Stimulated activated CD4-positive, alpha-beta T cell treated with anti-CD3 and anti-CD28 coated beads, Interleukin-15, amount 100 ng/mL, for 24 hours (primary cell): ENCODE measurements at regions not wholly inside any gene's neighbourhood (a gene's known extent, or its start where the extent isn't known, plus 50 kb on each side); places are given as distances from the start of the nearest gene placed in this dataset.

ENCODE experiments used
- DNase-seq: peaks from one replicate; pipeline ENCODE4 v3.0.0-alpha.2; 2020

GRCh38 chr16:66133643-66134338 is 232.7 kb upstream of the CDH5 start:
- DNase-seq, result no peak

GRCh38 chr16:66131895-66132294 is 234.6 kb upstream of the CDH5 start:
- no peak for DNase-seq

- DNase-seq, result no peak
These were observed 235.2 kb upstream of the CDH5 start for GRCh38 chr16:66131156-66131807.

GRCh38 chr16:66130296-66130905 is 236.1 kb upstream of the CDH5 start:
- no peak for DNase-seq

GRCh38 chr16:66129196-66129595 is 237.3 kb upstream of the CDH5 start:
- no peak for DNase-seq

- DNase-seq, result no peak
These were observed 238.1 kb upstream of the CDH5 start for GRCh38 chr16:66128371-66128770.

GRCh38 chr16:66127459-66128370 is 238.8 kb upstream of the CDH5 start:
- no peak for DNase-seq

- no peak for DNase-seq
These were observed 245.0 kb upstream of the CDH5 start for GRCh38 chr16:66121466-66121865.

- DNase-seq, result no peak
These were observed 245.8 kb upstream of the CDH5 start for GRCh38 chr16:66120656-66121055.

- DNase-seq, result no peak
These were observed 250.1 kb upstream of the CDH5 start for GRCh38 chr16:66116163-66117002.

- DNase-seq, result no peak
These were observed 251.1 kb upstream of the CDH5 start for GRCh38 chr16:66115373-66115772.

GRCh38 chr16:66113223-66113622 is 253.3 kb upstream of the CDH5 start:
- DNase-seq, result no peak

GRCh38 chr16:66109677-66110076 is 256.8 kb upstream of the CDH5 start:
- no peak for DNase-seq

GRCh38 chr16:66107661-66108060 is 258.8 kb upstream of the CDH5 start:
- no peak for DNase-seq

GRCh38 chr16:66103211-66103610 is 263.3 kb upstream of the CDH5 start:
- DNase-seq, result no peak

GRCh38 chr16:66099306-66099705 is 267.2 kb upstream of the CDH5 start:
- no peak for DNase-seq

GRCh38 chr16:66097751-66098150 is 268.7 kb upstream of the CDH5 start:
- no peak for DNase-seq

GRCh38 chr16:66095676-66096075 is 270.8 kb upstream of the CDH5 start:
- no peak for DNase-seq

GRCh38 chr16:66093191-66093590 is 273.3 kb upstream of the CDH5 start:
- DNase-seq, result no peak

- no peak for DNase-seq
These were observed 275.0 kb upstream of the CDH5 start for GRCh38 chr16:66091471-66091891.

- no peak for DNase-seq
These were observed 277.8 kb upstream of the CDH5 start for GRCh38 chr16:66088681-66089080.

- no peak for DNase-seq
These were observed 279.2 kb upstream of the CDH5 start for GRCh38 chr16:66087308-66087707.
